Spleen (tissue), 11 donors: ENCODE measurements at regions not wholly inside any gene's neighbourhood (a gene's known extent, or its start where the extent isn't known, plus 50 kb on each side); places are given as distances from the start of the nearest gene placed in this dataset.

Experiments used
- DNase-seq: peaks from one replicate; pipeline ENCODE4 v3.0.0-alpha.2; 2020
- H3K27ac ChIP-seq, 8 donors: fragments of 200-600 bp; sonication (generic) in 7 of 8; 1 replicate in 4 of 8; 2 replicates in 4 of 8; pipeline versions ENCODE4 v1.5.0 to v1.8.0; 2016 to 2021; ENCODE audit warnings: inconsistent platforms in 4 of 8, mild to moderate bottlenecking in 4 of 8, moderate library complexity in 1 of 8
- H3K27me3 ChIP-seq, 7 donors: fragments of 200-600 bp; sonication (generic) in 6 of 7; replicated peaks in 1 of 7; 1 replicate in 4 of 7; 2 replicates in 3 of 7; pipeline versions ENCODE4 v1.5.0 to v1.8.0; 2016 to 2021; ENCODE audit warnings: inconsistent platforms in 3 of 7, mild to moderate bottlenecking in 1 of 7
- H3K36me3 ChIP-seq, 6 donors: fragments of 200-600 bp; sonication (generic) in 5 of 6; 1 replicate in 4 of 6; 2 replicates in 2 of 6; pipeline versions ENCODE4 v1.5.0 to v1.8.0; 2016 to 2021; ENCODE audit warnings: inconsistent platforms in 2 of 6
- H3K4me1 ChIP-seq, 6 donors: fragments of 200-600 bp; sonication (generic) in 5 of 6; 1 replicate in 3 of 6; 2 replicates in 3 of 6; pipeline versions ENCODE4 v1.5.0 to v1.8.0; 2016 to 2021; ENCODE audit warnings: inconsistent platforms in 3 of 6
- H3K4me3 ChIP-seq, 8 donors: fragments of 200-600 bp; sonication (generic) in 7 of 8; 1 replicate in 4 of 8; 2 replicates in 4 of 8; pipeline versions ENCODE4 v1.5.0 to v1.8.0; 2016 to 2021; ENCODE audit warnings: inconsistent platforms in 4 of 8, mild to moderate bottlenecking in 4 of 8, moderate library complexity in 2 of 8
- H3K9me3 ChIP-seq, 8 donors: fragments of 200-600 bp; sonication (generic) in 7 of 8; 1 replicate in 4 of 8; 2 replicates in 4 of 8; pipeline versions ENCODE4 v1.5.0 to v1.8.0; 2016 to 2021; ENCODE audit warnings: inconsistent platforms in 4 of 8
- POLR2A ChIP-seq, 3 donors: fragments of 450-650 bp; IDR thresholded peaks; one replicate each; pipeline ENCODE4 v1.5.1; 2017; ENCODE audit warnings: antibody characterized with exemption in 3 of 3, mild to moderate bottlenecking in 1 of 3
- POLR2AphosphoS5 ChIP-seq, 3 donors: sonication (generic); formaldehyde crosslinking; IDR thresholded peaks; one replicate each; pipeline ENCODE4 v1.5.1; 2017; ENCODE audit warnings: antibody characterized with exemption in 3 of 3
- WGBS, 5 donors: extraction: QIAGEN DNeasy Blood & Tissue Kit in 3 of 5; methylation state at CpG; one replicate each; pipeline versions ENCODE4 v1.1.5 to v1.1.7; 2013 to 2018; 5-methylcytosine and 5-hydroxymethylcytosine counted together
- intact Hi-C: fragments of 100-400 bp; cut with DNase I; formaldehyde crosslinking; loops from one replicate; pipeline ENCODE4 v1.15.0; 2023; ENCODE audit warnings: low total_unique reads
- TF ChIP-seq, protein P1 (sequence below), 11 experiments: fragments of 200-600 bp in 7 of 11; fragments of 450-650 bp in 4 of 11; sonication (generic) in 4 of 11; IDR thresholded peaks in 8 of 11; conservative IDR thresholded peaks in 3 of 11; 1 replicate in 7 of 11; 2 replicates in 4 of 11; pipeline versions ENCODE4 v1.4.0 to v1.8.0; 2016 to 2021; ENCODE audit warnings: antibody characterized with exemption in 11 of 11, inconsistent platforms in 4 of 11, mild to moderate bottlenecking in 1 of 11
- donor health status: healthy with polysubstance abuse.
- donor health status: DM: no; HTN: no; CAD: no; lungs with moderate emphysema.
- donor health status: DM: no; HTN: no; CAD: no.
- donor health status: Bipolar disorder and iron deficiency.
- donor health status: healthy.
- donor health status: DM: no; HTN: no; CAD: no.
- donor health status: DM: yes; HTN: yes; CAD: no.

DNA sequence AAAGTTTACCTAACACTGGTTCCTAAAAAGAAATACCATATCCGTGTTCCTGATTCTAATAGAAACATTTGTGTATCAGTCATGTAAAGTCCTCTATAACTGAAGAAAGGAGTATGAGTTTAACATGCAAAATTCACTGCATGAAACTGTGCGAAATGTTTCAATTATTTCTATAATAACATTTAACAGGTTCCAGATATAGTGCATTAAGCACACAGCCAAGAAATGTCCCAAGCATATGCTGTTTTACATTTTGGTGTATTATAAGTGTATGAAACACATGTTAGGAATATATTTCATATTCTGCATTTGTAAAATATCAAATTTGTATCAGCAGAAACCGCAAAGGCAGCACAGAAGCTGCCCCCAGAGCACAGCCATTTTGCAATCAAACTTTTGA lies 764.9 kb downstream of the KCNJ2 start:
- Histone ChIP-seq H3K4me1 (no peaks in the 10 kb centered on the region), H3K36me3 (no peaks in the 10 kb centered on the region), H3K4me3 (no peak overlapping the region), H3K9me3 (no peaks in the 10 kb centered on the region), H3K27me3 (no peaks in the 10 kb centered on the region), H3K27ac (no peak overlapping the region)
- intact Hi-C loops, result no loop called here
- DNase-seq, result no peak
- 83 to 98% (median 88%) methylated on average over 3 of the region's 3 CpGs for WGBS, 5 donors
- TF ChIP-seq POLR2AphosphoS5 (IDR thresholded peaks at IDR 0.05) (no peak), POLR2A (IDR thresholded peaks at IDR 0.05) (no peak)
- TF ChIP-seq, protein P1, sequence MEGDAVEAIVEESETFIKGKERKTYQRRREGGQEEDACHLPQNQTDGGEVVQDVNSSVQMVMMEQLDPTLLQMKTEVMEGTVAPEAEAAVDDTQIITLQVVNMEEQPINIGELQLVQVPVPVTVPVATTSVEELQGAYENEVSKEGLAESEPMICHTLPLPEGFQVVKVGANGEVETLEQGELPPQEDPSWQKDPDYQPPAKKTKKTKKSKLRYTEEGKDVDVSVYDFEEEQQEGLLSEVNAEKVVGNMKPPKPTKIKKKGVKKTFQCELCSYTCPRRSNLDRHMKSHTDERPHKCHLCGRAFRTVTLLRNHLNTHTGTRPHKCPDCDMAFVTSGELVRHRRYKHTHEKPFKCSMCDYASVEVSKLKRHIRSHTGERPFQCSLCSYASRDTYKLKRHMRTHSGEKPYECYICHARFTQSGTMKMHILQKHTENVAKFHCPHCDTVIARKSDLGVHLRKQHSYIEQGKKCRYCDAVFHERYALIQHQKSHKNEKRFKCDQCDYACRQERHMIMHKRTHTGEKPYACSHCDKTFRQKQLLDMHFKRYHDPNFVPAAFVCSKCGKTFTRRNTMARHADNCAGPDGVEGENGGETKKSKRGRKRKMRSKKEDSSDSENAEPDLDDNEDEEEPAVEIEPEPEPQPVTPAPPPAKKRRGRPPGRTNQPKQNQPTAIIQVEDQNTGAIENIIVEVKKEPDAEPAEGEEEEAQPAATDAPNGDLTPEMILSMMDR (IDR thresholded peaks at IDR 0.05 in 8 of 11, conservative IDR thresholded peaks at IDR 0.05 in 3 of 11), result no peak

DNA sequence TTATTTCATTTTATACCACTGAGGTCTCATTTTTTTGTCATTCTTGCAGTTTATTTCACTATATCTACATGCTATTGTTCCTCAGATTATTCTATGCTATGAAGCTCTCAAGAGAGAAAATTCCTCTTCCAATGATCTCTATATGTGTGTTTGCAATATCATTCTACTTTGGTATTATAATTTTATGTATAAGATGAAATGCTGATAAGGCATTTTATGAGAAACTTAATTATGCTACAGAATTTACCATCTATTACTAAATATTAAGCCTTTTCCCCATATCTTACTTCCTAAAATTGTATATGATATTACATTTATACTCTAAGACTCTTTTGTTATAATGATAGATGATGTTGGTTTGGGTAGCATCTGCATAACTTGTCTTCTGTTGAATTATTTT lies 765.5 kb downstream of the KCNJ2 start:
- no peak overlapping the region for H3K27ac ChIP-seq
- H3K36me3 ChIP-seq, result no peaks in the 10 kb centered on the region
- no peaks in the 10 kb centered on the region for H3K4me1 ChIP-seq
- no peak for DNase-seq
- TF ChIP-seq, protein P1 (IDR thresholded peaks at IDR 0.05 in 8 of 11, conservative IDR thresholded peaks at IDR 0.05 in 3 of 11), result no peak
- TF ChIP-seq POLR2AphosphoS5 (IDR thresholded peaks at IDR 0.05) (no peak), POLR2A (IDR thresholded peaks at IDR 0.05) (no peak)
- H3K4me3 ChIP-seq, result no peak overlapping the region
- intact Hi-C loops, result no loop called here
- no peaks in the 10 kb centered on the region for H3K9me3 ChIP-seq
- H3K27me3 ChIP-seq, result no peaks in the 10 kb centered on the region

DNA sequence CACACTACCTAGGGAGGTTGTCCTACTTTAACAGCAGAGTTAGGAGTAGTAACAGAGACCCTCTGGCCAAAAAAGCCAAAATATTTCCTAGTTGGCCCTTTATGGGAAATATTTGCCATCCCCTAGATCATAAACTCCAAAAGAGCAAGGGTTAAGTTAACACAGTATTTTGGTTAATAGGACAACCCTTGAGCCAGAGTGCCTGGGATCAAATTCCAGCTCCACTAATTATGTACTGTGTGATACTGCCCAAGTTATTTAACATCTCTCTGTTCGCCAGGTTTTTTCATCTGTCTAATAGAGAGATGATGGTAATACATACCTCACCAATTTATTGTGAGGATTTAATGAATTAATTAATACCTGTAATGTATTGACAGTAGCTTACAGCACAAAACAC lies 767.4 kb downstream of the KCNJ2 start:
- intact Hi-C loops, result no loop called here
- no peaks in the 10 kb centered on the region for H3K27me3 ChIP-seq
- H3K27ac ChIP-seq, result no peak overlapping the region
- no peaks in the 10 kb centered on the region for H3K36me3 ChIP-seq
- H3K4me3 ChIP-seq, result no peak overlapping the region
- WGBS, 5 donors, result 91 to 97% (median 93%) methylated on average over 1 of the region's 1 CpG
- no peaks in the 10 kb centered on the region for H3K4me1 ChIP-seq
- DNase-seq, result no peak
- no peaks in the 10 kb centered on the region for H3K9me3 ChIP-seq
- no peak for TF ChIP-seq POLR2AphosphoS5 (IDR thresholded peaks at IDR 0.05)
- TF ChIP-seq POLR2A (IDR thresholded peaks at IDR 0.05), result no peak
- TF ChIP-seq, protein P1 (IDR thresholded peaks at IDR 0.05 in 8 of 11, conservative IDR thresholded peaks at IDR 0.05 in 3 of 11), result no peak

DNA sequence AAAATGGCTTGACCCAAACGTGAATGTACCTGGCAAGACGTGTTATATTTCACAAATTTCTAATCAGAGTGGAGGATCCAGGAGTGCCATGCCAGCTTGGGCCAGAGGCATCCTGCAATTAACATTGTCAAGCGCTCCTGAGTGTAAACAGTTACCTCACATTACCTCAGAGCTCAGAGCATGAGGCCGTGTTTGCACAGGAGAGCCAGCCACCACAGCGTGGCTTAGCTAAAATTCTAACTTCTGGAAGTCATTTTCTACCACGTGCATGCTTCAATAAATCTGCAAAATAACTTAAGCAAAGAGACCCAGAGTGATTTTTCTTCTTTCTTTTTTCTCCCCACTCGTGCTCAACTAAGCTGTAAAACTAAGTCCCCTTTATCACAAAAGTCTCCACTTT lies 769.0 kb downstream of the KCNJ2 start:
- 75 to 91% (median 80%) methylated on average over 7 of the region's 7 CpGs for WGBS, 5 donors
- H3K4me1 ChIP-seq, result no peaks in the 10 kb centered on the region
- TF ChIP-seq POLR2A (IDR thresholded peaks at IDR 0.05) (no peak), POLR2AphosphoS5 (IDR thresholded peaks at IDR 0.05) (no peak)
- TF ChIP-seq, protein P1 (IDR thresholded peaks at IDR 0.05 in 8 of 11, conservative IDR thresholded peaks at IDR 0.05 in 3 of 11), result no peak
- DNase-seq, result no peak
- intact Hi-C loops, result no loop called here
- H3K27me3 ChIP-seq, result no peaks in the 10 kb centered on the region
- H3K27ac ChIP-seq, result no peak overlapping the region
- no peak overlapping the region for H3K4me3 ChIP-seq
- no peaks in the 10 kb centered on the region for H3K9me3 ChIP-seq
- H3K36me3 ChIP-seq, result no peaks in the 10 kb centered on the region
